ENCODE measurements at regions not wholly inside any gene's neighbourhood (a gene's known extent, or its start where the extent isn't known, plus 50 kb on each side); places are given as distances from the start of the nearest gene placed in this dataset.

GRCh38 chr9:129469188-129469987, 151.5 kb downstream of the C9orf50 start:
- Histone ChIP-seq H3K9me3 (ENCODE audit: control insufficient read depth in 2 of 2, low read length in 2 of 2) (no peaks in the 10 kb centered on the region), H3K4me3 (ENCODE audit: low read length in 2 of 2) (no peak overlapping the region), H3K36me3 (ENCODE audit: control insufficient read depth in 2 of 2, insufficient read depth in 2 of 2, low read length in 2 of 2) (no peaks in the 10 kb centered on the region), H3K27ac (ENCODE audit: low read length) (no peak overlapping the region), H3K9ac (ENCODE audit: low read length in 2 of 2) (no peak overlapping the region), H3K27me3 (ENCODE audit: control insufficient read depth in 1 of 2, insufficient read depth in 2 of 2, low read length in 2 of 2) (no peaks in the 10 kb centered on the region), H3K4me1 (ENCODE audit: control insufficient read depth, insufficient read depth, low read length) (peaks cover 29% of the 10 kb centered on the region)

GRCh38 chr9:129467739-129468666, 152.9 kb downstream of the C9orf50 start:
- no peak overlapping the region for H3K9ac ChIP-seq (ENCODE audit: low read length in 2 of 2)
- H3K4me1 ChIP-seq (ENCODE audit: control insufficient read depth, insufficient read depth, low read length): peaks cover 22% of the 10 kb centered on the region
- H3K27ac ChIP-seq (ENCODE audit: low read length): no peak overlapping the region
- no peak overlapping the region for H3K4me3 ChIP-seq (ENCODE audit: low read length in 2 of 2)
- no peaks in the 10 kb centered on the region for H3K36me3 ChIP-seq (ENCODE audit: control insufficient read depth in 2 of 2, insufficient read depth in 2 of 2, low read length in 2 of 2)
- no peaks in the 10 kb centered on the region for H3K9me3 ChIP-seq (ENCODE audit: control insufficient read depth in 2 of 2, low read length in 2 of 2)
- H3K27me3 ChIP-seq (ENCODE audit: control insufficient read depth in 1 of 2, insufficient read depth in 2 of 2, low read length in 2 of 2): no peaks in the 10 kb centered on the region

- Histone ChIP-seq H3K9ac (ENCODE audit: low read length in 2 of 2) (no peak overlapping the region), H3K27ac (ENCODE audit: low read length) (no peak overlapping the region), H3K27me3 (ENCODE audit: control insufficient read depth in 1 of 2, insufficient read depth in 2 of 2, low read length in 2 of 2) (no peaks in the 10 kb centered on the region), H3K4me3 (ENCODE audit: low read length in 2 of 2) (no peak overlapping the region), H3K36me3 (ENCODE audit: control insufficient read depth in 2 of 2, insufficient read depth in 2 of 2, low read length in 2 of 2) (no peaks in the 10 kb centered on the region), H3K9me3 (ENCODE audit: control insufficient read depth in 2 of 2, low read length in 2 of 2) (no peaks in the 10 kb centered on the region), H3K4me1 (ENCODE audit: control insufficient read depth, insufficient read depth, low read length) (peaks cover 27% of the 10 kb centered on the region)
These were observed 153.8 kb downstream of the C9orf50 start for GRCh38 chr9:129467004-129467588.

GRCh38 chr9:129465834-129466535, 154.9 kb downstream of the C9orf50 start:
- Histone ChIP-seq H3K9me3 (ENCODE audit: control insufficient read depth in 2 of 2, low read length in 2 of 2) (no peaks in the 10 kb centered on the region), H3K4me1 (ENCODE audit: control insufficient read depth, insufficient read depth, low read length) (peaks cover 35% of the 10 kb centered on the region), H3K27me3 (ENCODE audit: control insufficient read depth in 1 of 2, insufficient read depth in 2 of 2, low read length in 2 of 2) (no peaks in the 10 kb centered on the region), H3K9ac (ENCODE audit: low read length in 2 of 2) (no peak overlapping the region), H3K4me3 (ENCODE audit: low read length in 2 of 2) (no peak overlapping the region), H3K36me3 (ENCODE audit: control insufficient read depth in 2 of 2, insufficient read depth in 2 of 2, low read length in 2 of 2) (no peaks in the 10 kb centered on the region), H3K27ac (ENCODE audit: low read length) (no peak overlapping the region)

GRCh38 chr9:129464972-129465833, 155.7 kb downstream of the C9orf50 start:
- Histone ChIP-seq H3K4me3 (ENCODE audit: low read length in 2 of 2) (no peak overlapping the region), H3K4me1 (ENCODE audit: control insufficient read depth, insufficient read depth, low read length) (peaks cover 40% of the 10 kb centered on the region), H3K9me3 (ENCODE audit: control insufficient read depth in 2 of 2, low read length in 2 of 2) (no peaks in the 10 kb centered on the region), H3K27me3 (ENCODE audit: control insufficient read depth in 1 of 2, insufficient read depth in 2 of 2, low read length in 2 of 2) (no peaks in the 10 kb centered on the region), H3K36me3 (ENCODE audit: control insufficient read depth in 2 of 2, insufficient read depth in 2 of 2, low read length in 2 of 2) (no peaks in the 10 kb centered on the region), H3K27ac (ENCODE audit: low read length) (peak overlapping the region; percentile 31), H3K9ac (ENCODE audit: low read length in 2 of 2) (peak overlapping the region; percentile 21 to 38)

- no peaks in the 10 kb centered on the region for H3K9me3 ChIP-seq (ENCODE audit: control insufficient read depth in 2 of 2, low read length in 2 of 2)
- H3K4me3 ChIP-seq (ENCODE audit: low read length in 2 of 2): no peak overlapping the region
- H3K36me3 ChIP-seq (ENCODE audit: control insufficient read depth in 2 of 2, insufficient read depth in 2 of 2, low read length in 2 of 2): no peaks in the 10 kb centered on the region
- H3K27me3 ChIP-seq (ENCODE audit: control insufficient read depth in 1 of 2, insufficient read depth in 2 of 2, low read length in 2 of 2): no peaks in the 10 kb centered on the region
- peaks cover 51% of the 10 kb centered on the region for H3K4me1 ChIP-seq (ENCODE audit: control insufficient read depth, insufficient read depth, low read length)
- peak overlapping the region in 1 of 2 donors; percentile 29 for H3K9ac ChIP-seq (ENCODE audit: low read length in 2 of 2)
- no peak overlapping the region for H3K27ac ChIP-seq (ENCODE audit: low read length)
These were observed 156.9 kb downstream of the C9orf50 start for GRCh38 chr9:129463994-129464393.

- H3K4me3 ChIP-seq (ENCODE audit: low read length in 2 of 2): no peak overlapping the region
- H3K4me1 ChIP-seq (ENCODE audit: control insufficient read depth, insufficient read depth, low read length): peaks cover 56% of the 10 kb centered on the region
- H3K9me3 ChIP-seq (ENCODE audit: control insufficient read depth in 2 of 2, low read length in 2 of 2): no peaks in the 10 kb centered on the region
- no peak overlapping the region for H3K27ac ChIP-seq (ENCODE audit: low read length)
- no peaks in the 10 kb centered on the region for H3K36me3 ChIP-seq (ENCODE audit: control insufficient read depth in 2 of 2, insufficient read depth in 2 of 2, low read length in 2 of 2)
- H3K27me3 ChIP-seq (ENCODE audit: control insufficient read depth in 1 of 2, insufficient read depth in 2 of 2, low read length in 2 of 2): no peaks in the 10 kb centered on the region
- no peak overlapping the region for H3K9ac ChIP-seq (ENCODE audit: low read length in 2 of 2)
These were observed 157.4 kb downstream of the C9orf50 start for GRCh38 chr9:129463477-129463876.

GRCh38 chr9:129462360-129462759, 158.5 kb downstream of the C9orf50 start:
- Histone ChIP-seq H3K4me3 (ENCODE audit: low read length in 2 of 2) (no peak overlapping the region), H3K27me3 (ENCODE audit: control insufficient read depth in 1 of 2, insufficient read depth in 2 of 2, low read length in 2 of 2) (no peaks in the 10 kb centered on the region), H3K27ac (ENCODE audit: low read length) (no peak overlapping the region), H3K9me3 (ENCODE audit: control insufficient read depth in 2 of 2, low read length in 2 of 2) (no peaks in the 10 kb centered on the region), H3K4me1 (ENCODE audit: control insufficient read depth, insufficient read depth, low read length) (peaks cover 63% of the 10 kb centered on the region), H3K9ac (ENCODE audit: low read length in 2 of 2) (no peak overlapping the region), H3K36me3 (ENCODE audit: control insufficient read depth in 2 of 2, insufficient read depth in 2 of 2, low read length in 2 of 2) (no peaks in the 10 kb centered on the region)

GRCh38 chr9:129460323-129461261, 160.3 kb downstream of the C9orf50 start:
- H3K4me1 ChIP-seq (ENCODE audit: control insufficient read depth, insufficient read depth, low read length): peaks cover 57% of the 10 kb centered on the region
- H3K36me3 ChIP-seq (ENCODE audit: control insufficient read depth in 2 of 2, insufficient read depth in 2 of 2, low read length in 2 of 2): no peaks in the 10 kb centered on the region
- peak overlapping the region; percentile 99 for H3K27ac ChIP-seq (ENCODE audit: low read length)
- H3K27me3 ChIP-seq (ENCODE audit: control insufficient read depth in 1 of 2, insufficient read depth in 2 of 2, low read length in 2 of 2): no peaks in the 10 kb centered on the region
- H3K4me3 ChIP-seq (ENCODE audit: low read length in 2 of 2): peak overlapping the region; percentile 54 to 71
- no peaks in the 10 kb centered on the region for H3K9me3 ChIP-seq (ENCODE audit: control insufficient read depth in 2 of 2, low read length in 2 of 2)
- peak overlapping the region; percentile 87 to 96 for H3K9ac ChIP-seq (ENCODE audit: low read length in 2 of 2)

Measured in stomach smooth muscle (tissue), 2 donors.